ENCODE measurements at regions not wholly inside any gene's neighbourhood (a gene's known extent, or its start where the extent isn't known, plus 50 kb on each side); places are given as distances from the start of the nearest gene placed in this dataset.

- TF ChIP-seq EZH2phosphoT487 (IDR thresholded peaks at IDR 0.05) (no peak), EZH2 (IDR thresholded peaks at IDR 0.05) (no peak)
- TF ChIP-seq, protein P1, sequence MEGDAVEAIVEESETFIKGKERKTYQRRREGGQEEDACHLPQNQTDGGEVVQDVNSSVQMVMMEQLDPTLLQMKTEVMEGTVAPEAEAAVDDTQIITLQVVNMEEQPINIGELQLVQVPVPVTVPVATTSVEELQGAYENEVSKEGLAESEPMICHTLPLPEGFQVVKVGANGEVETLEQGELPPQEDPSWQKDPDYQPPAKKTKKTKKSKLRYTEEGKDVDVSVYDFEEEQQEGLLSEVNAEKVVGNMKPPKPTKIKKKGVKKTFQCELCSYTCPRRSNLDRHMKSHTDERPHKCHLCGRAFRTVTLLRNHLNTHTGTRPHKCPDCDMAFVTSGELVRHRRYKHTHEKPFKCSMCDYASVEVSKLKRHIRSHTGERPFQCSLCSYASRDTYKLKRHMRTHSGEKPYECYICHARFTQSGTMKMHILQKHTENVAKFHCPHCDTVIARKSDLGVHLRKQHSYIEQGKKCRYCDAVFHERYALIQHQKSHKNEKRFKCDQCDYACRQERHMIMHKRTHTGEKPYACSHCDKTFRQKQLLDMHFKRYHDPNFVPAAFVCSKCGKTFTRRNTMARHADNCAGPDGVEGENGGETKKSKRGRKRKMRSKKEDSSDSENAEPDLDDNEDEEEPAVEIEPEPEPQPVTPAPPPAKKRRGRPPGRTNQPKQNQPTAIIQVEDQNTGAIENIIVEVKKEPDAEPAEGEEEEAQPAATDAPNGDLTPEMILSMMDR (IDR thresholded peaks at IDR 0.05): no peak
These were observed 441.0 kb upstream of the PRMT6 start for GRCh38 chr1:106615473-106615872.
